ENCODE measurements at regions not wholly inside any gene's neighbourhood (a gene's known extent, or its start where the extent isn't known, plus 50 kb on each side); places are given as distances from the start of the nearest gene placed in this dataset.
"Not testable (repeated sequence)": the region's sequence is repeated elsewhere in the genome, so short reads cannot be mapped to it uniquely, and the experiment has no call there.

- DNase-seq (ENCODE audit: low spot score), result no peak
These were observed 237.2 kb downstream of the ASMT start for GRCh38 chrX:1852082-1852481.

GRCh38 chrX:1853447-1853846 is 238.6 kb downstream of the ASMT start:
- DNase-seq (ENCODE audit: low spot score), result no peak

- DNase-seq (ENCODE audit: low spot score), result no peak
These were observed 239.1 kb downstream of the ASMT start for GRCh38 chrX:1853916-1854315.

- not testable (repeated sequence) for DNase-seq (ENCODE audit: low spot score)
These were observed 240.0 kb downstream of the ASMT start for GRCh38 chrX:1854861-1855260.

- DNase-seq (ENCODE audit: low spot score), result not testable (repeated sequence)
These were observed 244.4 kb downstream of the ASMT start for GRCh38 chrX:1859266-1859665.

- no peak for DNase-seq (ENCODE audit: low spot score)
These were observed 246.2 kb downstream of the ASMT start for GRCh38 chrX:1860936-1861594.

GRCh38 chrX:1863995-1864394 is 249.1 kb downstream of the ASMT start:
- DNase-seq (ENCODE audit: low spot score), result not testable (repeated sequence)

GRCh38 chrX:1870421-1870820 is 255.6 kb downstream of the ASMT start:
- no peak for DNase-seq (ENCODE audit: low spot score)

- no peak for DNase-seq (ENCODE audit: low spot score)
These were observed 257.0 kb downstream of the ASMT start for GRCh38 chrX:1871887-1872286.

GRCh38 chrX:1873671-1874070 is 258.8 kb downstream of the ASMT start:
- DNase-seq (ENCODE audit: low spot score), result no peak

GRCh38 chrX:1874416-1874815 is 259.6 kb downstream of the ASMT start:
- DNase-seq (ENCODE audit: low spot score), result no peak

GRCh38 chrX:1874899-1875298 is 260.0 kb downstream of the ASMT start:
- no peak for DNase-seq (ENCODE audit: low spot score)

- DNase-seq (ENCODE audit: low spot score), result no peak
These were observed 261.2 kb downstream of the ASMT start for GRCh38 chrX:1876041-1876440.

- no peak for DNase-seq (ENCODE audit: low spot score)
These were observed 262.9 kb downstream of the ASMT start for GRCh38 chrX:1877780-1878179.

- not testable (repeated sequence) for DNase-seq (ENCODE audit: low spot score)
These were observed 266.3 kb downstream of the ASMT start for GRCh38 chrX:1880884-1881817.

GRCh38 chrX:1883772-1884171 is 268.9 kb downstream of the ASMT start:
- no peak for DNase-seq (ENCODE audit: low spot score)

GRCh38 chrX:1884446-1884845 is 269.6 kb downstream of the ASMT start:
- DNase-seq (ENCODE audit: low spot score), result no peak

GRCh38 chrX:1885116-1885515 is 270.3 kb downstream of the ASMT start:
- no peak for DNase-seq (ENCODE audit: low spot score)

- DNase-seq (ENCODE audit: low spot score), result not testable (repeated sequence)
These were observed 273.4 kb downstream of the ASMT start for GRCh38 chrX:1888305-1888704.

GRCh38 chrX:1894026-1894294 is 279.1 kb downstream of the ASMT start:
- no peak for DNase-seq (ENCODE audit: low spot score)

GRCh38 chrX:1894740-1895139 is 279.9 kb downstream of the ASMT start:
- no peak for DNase-seq (ENCODE audit: low spot score)

GRCh38 chrX:1895583-1895982 is 280.7 kb downstream of the ASMT start:
- no peak for DNase-seq (ENCODE audit: low spot score)

- no peak for DNase-seq (ENCODE audit: low spot score)
These were observed 285.0 kb downstream of the ASMT start for GRCh38 chrX:1899841-1900240.

GRCh38 chrX:1902901-1903235 is 288.0 kb downstream of the ASMT start:
- no peak for DNase-seq (ENCODE audit: low spot score)
